SKM-1 treated with dmso at 0.1 percent for 144 hours (cell line): ENCODE measurements at regions not wholly inside any gene's neighbourhood (a gene's known extent, or its start where the extent isn't known, plus 50 kb on each side); places are given as distances from the start of the nearest gene placed in this dataset.
"Not testable (repeated sequence)": the region's sequence is repeated elsewhere in the genome, so short reads cannot be mapped to it uniquely, and the experiment has no call there.

ENCODE experiments used
- DNase-seq: peaks from one replicate; lab custom pipeline; 2025; ENCODE audit not compliant: unreplicated experiment; lab: John Stamatoyannopoulos, UW

DNA sequence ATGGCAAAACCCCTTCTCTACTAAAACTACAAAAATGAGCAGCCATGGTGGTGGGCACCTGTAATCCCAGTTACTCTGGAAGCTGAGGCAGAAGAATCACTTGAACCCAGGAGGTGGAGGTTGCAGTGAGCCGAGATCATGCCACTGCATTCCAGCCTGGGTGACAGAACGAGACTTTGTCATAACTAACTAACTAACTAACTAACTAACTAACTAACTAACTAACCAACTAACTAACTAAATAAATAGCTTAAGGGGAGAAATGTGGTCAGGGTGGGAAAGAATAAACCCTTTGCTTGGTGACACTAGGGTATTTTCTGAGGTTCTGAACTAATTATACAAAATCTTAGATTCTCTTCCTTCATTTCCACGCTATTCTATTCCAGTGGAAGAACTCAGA is 184.4 kb upstream of the MEF2C start:
- no peak for DNase-seq

DNA sequence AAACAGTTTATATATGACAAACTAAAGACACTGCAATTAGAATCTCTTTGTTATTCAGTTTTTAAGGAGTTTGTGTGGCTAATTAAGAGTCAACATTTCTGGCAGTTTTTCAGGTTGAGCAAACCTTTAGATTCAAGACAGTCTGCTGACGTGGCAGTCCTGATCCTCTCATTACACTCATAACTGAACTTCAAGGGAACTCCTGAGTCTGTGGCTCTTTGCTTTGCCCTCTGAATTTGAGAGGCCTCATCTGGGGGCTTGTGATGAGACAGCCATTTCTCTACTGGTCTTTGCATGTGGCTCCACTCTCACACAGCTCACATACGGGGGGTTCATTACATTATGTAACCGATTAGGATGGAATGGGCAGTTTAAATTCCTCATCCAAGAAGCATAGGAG is 182.9 kb upstream of the MEF2C start:
- no peak for DNase-seq

DNA sequence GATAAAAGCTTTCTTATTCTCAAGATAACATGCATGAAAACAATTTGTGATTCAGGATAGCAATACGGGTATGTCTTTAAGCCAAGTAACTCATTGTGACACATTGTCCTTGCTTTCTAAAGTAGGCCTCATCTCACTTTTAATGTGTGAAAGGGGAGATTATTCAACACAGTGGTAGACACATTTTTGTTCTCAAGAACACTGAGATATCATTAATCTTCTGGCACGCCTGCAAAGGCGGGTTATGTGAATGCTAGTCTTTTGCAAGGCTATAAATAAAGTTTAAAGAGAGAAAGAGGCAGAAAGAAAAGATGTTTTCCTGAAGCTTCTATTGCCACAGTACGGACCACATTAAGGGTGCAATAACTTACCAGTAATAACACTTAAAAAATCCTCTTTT is 181.8 kb upstream of the MEF2C start:
- no peak for DNase-seq

DNA sequence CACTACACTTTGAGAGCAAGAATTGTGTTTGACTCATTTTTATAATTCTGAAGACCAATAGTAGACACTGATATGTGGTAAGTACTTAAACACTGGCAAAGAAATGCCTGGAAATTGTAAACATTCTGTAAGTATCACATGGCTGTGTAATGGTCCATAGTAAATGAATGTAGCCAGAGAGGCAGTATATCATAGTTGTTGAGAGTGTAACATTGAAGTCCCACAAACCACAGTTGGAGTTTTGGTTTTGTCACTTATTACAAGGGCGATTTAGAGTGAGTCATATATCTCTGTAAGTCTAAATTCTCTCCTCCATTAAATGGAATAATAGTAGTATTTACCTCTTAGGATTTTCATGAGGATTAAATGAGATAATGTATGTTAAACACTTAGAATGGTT is 181.1 kb upstream of the MEF2C start:
- DNase-seq: no peak

DNA sequence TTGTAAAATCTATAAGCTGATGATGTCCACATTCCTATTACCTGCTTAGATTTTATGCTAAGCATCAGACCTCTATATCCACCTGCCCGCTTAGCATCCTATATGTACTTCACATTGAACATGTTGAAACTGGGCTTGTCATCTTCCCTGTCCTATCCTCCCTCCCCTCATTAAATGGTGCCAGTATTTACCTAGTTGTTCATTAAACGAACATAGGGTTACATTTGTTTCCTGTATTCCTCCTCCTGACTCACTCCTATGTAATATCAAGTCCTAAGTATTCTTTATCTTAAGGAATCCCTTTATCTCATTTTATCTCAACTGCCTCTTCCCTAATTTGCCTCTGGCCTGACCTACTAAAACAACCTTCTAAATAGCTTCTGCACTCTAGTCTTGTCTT is 177.8 kb upstream of the MEF2C start:
- no peak for DNase-seq

DNA sequence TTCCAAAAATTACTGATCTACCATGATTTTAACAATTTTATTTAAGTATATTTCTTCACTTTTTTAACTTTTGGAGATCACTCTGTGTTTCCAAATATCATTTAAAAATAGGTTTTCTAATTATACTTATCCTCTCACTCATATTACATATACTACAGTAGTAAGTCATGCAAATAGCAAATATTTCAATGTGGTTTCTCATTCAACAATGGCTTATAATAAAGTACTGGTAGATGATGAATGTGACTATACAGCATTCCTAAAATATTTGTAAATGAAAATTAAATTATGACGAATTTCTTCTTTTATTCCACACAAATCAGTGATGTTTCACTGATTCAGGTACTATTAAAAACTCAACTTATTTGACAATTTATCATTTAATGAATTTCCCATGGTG is 176.3 kb upstream of the MEF2C start:
- DNase-seq: no peak

DNA sequence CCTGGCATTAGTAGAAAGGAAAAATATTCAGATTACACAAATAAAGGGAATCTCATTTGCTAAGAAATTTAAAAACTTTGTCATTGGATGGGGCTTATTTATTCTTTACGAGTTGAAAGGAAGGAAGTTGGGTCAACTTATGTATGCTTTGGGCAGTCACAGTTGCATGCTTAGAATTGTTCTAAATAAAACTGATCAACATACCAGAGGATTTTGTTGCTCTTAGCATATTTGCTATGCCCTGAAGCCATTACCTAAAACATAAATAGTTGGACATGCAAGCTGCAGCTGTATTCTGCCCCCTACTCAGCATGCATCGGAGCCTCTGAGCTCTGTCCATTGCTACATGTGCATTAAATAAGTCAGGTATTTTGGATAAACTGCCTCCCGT is 172.7 kb upstream of the MEF2C start:
- no peak for DNase-seq

DNA sequence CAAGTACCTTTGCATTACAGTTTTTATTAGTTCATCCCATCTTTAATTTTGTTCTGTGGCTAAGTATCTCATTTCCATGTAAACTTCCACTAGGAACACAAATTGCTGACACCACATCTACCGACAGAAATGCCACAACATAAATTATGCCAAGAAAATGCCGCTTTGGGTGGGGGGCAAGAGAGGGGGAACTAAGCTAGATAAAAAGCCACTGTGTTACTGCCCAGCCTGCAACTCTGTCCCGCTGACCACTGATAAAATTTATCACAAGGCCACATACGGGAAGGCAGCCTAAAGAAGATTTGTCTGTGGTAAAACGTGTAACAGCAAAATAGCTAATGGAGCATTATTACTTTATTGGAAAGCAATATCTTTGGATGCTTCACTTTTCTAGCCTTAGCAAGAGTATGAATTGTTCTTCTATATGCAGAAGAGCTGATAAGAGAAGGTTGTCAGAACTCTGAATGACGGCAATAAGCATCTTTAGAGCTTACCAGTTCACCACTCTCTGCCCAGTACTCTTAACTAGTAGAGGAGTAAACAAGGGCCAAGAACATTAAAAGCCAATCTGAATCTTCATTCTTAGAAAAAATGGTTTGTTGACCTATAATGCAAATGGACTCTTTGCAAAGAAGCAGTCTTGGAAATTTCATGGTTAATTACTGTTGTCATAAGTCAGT is 172.2 kb upstream of the MEF2C start:
- DNase-seq: no peak

DNA sequence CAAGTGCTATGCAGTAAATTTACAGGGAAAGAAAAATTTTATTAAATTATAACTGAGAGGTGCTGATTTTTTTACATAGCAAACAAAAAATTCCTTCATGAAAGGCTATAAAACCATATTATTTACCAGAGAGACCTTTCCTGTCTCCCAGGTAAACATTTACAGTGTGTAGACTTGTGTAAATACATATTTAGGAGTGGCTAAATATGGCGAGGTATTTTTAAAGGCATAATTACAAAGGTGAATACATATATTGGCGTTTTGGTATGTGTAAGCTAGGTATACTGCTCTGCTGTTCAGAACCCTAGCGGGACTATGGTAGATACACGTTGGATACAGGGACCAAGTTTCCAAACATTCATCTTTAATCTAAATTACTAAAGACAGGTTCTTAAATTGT is 170.6 kb upstream of the MEF2C start:
- DNase-seq: no peak

DNA sequence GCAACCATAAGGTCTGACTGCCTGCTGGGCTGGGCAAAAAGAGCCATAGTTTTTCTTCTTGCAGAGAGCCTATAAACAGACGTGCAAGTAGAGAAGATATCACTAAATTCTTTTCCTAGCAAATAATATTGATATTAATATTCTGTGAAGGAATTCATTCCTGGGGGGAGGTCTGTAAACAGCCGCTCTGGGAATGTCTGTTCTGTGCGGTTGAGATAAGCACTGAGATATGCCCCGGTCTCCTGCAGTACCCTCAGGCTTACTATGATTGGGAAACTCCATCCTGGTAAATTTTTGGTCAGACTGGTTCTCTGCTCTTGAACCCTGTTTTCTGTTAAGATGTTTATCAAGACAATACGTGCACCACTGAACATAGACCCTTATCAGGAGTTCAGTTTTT is 167.1 kb upstream of the MEF2C start:
- not testable (repeated sequence) for DNase-seq

DNA sequence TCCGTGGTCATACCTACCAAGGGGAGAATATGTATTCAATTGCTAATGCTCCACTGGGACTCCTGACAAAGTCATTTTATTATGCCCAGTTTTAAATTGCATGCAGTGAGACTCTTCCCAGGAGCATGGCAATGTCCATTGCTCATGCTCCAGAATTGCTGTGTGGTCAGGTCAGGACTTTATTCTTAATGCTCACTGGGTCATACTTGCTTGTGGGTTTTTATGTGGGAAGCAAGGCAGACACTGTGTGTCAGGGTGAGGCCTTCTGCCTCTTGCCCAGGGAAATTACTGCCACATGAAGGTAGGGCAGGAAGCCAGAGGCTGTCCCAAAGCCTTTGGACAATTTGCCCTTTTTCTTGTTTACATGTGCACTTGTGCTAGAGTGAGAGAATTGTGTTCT is 164.6 kb upstream of the MEF2C start:
- no peak for DNase-seq

DNA sequence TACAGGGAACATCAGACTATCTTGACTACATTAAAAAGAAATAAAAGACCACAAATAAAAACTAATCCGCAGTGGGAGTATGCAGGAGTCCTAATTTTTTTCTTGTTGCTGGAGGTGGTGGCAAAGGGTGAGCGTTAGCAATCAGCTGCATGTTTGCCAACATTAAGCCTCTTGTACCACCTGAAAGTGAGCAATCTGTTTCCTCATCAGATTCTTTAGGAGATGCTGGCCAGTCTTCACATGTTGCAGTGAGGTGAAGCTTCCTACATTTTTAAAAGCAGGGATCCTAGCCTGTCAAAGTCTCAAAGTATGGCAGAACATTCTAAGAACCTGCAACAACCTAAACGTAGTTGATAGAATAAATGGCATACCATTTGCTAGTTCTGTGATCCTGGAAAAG is 162.2 kb upstream of the MEF2C start:
- no peak for DNase-seq

DNA sequence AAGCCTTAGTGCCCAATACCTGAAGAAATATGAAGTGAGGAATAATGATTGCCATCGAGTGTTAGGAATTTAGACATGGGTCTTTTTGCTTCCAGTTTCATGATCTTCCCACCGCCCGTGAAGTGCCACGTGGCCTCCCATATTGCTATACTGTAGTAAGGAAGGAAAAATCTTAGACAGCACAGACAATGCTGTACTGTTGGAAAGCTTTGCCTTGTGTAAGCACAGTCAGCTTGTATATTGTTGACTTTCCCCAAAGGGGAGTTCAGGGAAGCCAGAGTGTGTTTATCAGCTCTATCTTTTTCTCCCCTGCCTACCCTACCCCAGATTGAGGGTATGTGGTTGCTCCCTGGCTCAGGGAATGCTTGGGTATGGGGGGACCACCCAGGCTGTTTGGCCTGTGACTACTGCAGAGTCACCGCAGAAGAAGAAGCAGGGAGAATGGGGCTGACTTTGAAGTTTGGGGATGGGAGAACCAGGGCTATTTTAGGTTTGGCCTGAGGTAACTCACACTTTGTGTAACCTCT is 161.8 kb upstream of the MEF2C start:
- DNase-seq: no peak

DNA sequence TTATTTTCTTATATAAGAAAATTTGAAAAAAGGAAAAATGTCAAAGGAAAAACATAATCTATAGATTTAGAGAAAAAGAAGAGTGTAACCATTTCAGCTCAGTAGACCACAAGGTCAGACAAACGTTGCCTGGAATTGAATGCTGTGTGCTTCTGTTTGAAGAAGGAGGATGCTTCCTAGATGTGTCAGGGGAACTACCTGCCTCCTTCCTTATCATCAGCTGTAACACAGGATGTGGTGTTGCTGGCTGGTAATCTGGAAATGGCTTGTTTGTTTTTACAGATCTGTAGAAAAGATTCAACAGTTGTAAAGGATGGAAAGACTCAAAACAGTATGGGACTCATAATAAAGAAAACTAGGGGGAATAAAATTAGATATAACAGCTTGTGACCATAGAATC is 160.7 kb upstream of the MEF2C start:
- no peak for DNase-seq

DNA sequence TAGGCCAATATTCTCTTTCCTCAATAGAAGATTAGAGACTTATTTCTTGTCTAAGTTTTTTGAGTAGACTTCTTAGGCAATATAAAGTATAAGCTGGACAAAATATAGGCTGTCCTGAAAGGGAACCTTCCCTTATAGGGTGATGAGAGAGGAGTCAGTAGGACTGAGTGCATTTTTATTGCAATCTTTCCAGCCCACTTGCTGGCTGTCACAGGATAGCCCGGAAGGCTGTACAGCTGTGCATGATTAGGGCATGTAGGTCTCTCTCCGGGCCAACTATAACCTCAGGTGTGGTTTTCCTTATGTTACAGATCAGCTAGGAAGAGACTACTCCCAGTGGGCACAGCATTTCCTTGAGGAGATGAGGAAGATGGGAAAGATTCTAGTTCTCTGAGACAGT is 159.8 kb upstream of the MEF2C start:
- DNase-seq: no peak

DNA sequence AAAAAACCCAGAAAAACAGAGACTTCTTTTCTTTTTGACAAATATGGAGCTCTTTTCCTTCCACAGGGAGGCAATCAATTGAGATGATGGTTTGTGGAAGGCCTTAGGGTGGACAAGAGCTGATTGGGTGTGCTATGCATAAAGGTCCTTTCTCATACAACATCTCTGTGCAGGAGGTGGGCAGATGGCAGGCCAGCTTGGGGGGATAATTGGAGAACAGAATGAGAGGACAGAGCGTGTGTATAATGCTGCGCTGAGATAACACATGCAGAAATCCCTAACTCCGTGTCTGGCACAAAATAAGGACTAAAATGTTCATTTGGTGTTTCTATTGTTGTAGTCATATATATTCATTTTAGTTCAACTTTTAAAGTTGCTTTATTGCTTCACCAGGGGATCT is 159.0 kb upstream of the MEF2C start:
- DNase-seq: no peak

DNA sequence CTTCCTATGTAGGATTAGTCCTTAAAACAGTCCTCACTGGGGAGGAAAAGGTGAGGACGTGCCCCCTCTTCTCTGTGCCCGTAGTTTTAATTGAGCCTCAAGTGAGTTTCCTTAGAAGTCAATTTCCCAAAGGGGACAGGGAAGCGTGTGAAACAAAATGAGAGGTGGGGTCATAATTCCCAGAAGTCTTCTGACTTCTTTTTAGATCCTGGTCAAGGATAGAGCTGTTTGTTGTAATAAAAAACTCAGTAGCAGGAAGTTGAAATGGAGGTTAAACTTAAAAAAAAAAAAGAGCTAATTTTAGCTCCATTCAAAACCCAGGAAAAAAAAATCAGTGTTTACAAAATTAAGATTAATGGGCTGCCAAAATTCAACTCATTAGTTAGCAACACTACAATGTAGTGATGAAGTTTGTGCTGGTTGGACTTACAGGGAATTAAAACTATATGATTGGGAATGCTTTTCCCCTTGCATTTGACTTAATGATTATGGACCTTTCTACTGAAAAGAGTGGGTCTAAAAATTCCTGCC is 158.3 kb upstream of the MEF2C start:
- DNase-seq: no peak

DNA sequence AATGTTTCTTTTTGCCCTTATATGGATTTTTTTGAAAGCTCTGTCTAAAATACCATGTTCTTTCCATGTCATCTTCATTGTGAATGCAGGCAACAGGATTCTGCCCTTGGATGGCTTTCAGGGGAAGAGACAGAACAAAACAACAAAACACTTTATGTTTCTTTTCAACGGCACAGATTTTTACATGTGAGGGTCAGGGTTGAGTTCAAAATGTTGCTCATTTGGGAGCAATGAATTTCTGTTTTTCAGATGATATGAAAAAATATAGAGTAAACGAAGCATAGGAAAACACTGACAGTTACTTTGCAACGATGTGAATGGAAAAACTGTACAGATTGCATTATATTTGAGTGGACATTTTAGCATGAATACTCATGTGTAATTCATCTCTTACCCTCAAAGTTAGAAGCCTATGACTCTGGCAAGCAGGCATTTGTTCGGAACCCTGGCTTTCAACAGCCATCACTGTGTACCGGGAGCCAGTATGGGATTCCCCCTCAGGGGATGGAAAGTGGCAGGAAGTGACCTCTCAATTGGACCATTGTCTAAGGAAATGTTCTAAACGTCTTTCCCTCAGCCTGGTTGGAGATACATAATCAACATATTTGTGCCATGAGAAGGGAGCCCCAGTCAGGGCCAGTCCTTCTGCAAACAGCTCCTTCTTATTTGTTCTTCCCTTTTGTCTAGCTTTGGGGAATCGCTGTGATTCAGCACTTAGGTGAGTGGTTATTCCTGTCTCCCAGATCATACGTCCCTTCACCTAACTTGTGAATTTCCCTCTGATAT is 153.9 kb upstream of the MEF2C start:
- no peak for DNase-seq

DNA sequence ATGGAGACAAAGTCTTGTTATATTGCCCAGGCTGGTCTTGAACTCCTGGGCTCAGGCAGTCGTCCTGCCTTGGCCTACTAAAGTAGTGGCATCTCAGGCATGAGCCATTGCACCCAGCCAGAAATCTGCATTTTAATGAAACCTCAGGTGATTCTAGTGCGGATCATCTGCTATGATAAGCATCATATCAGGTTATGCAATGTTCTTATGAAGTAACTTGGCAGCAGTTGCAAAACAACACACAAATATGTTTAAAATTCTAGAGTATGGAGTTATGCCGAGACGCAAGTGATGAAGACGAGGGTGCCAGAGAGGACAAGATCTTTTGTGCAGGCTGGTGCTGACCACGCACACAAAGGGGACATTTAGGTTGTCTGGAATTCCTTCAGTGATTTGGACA is 153.2 kb upstream of the MEF2C start:
- no peak for DNase-seq

DNA sequence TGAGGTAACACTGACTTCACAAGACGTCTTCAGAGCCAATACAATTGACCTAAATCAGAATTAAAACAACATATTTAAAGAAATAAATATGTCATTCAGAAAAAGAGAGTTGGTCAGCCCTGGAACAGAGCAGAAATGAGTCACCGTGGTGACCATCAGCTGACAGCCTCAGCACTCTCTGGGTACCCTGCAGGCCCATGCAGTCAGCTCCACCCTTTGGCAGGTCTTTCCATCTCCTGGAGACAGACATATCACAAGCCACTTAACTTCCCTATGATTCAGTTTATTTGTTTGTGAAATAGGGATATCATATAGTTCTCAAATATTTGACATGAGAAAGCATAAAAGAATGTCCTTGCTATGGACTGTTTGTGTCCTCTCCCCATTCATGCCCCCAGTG is 151.6 kb upstream of the MEF2C start:
- DNase-seq: no peak

DNA sequence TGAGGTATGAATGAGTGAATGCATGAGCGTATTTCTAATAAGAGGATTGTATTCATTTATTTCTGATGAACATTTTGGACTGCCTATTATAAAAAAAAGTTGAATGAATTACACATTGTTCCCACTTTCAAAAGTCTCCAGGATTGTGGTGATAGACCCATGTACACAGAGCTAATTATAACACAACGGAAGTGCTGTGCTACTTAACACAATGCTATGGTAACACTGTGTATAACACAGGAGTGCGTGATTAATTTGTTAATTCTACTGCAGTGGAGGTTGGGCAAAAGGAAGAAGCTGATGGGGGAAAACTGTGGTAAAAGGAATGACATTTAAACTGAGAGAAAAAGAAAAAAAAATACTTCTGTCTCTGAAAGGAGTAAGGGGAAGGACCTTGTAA is 147.8 kb upstream of the MEF2C start:
- DNase-seq: no peak

DNA sequence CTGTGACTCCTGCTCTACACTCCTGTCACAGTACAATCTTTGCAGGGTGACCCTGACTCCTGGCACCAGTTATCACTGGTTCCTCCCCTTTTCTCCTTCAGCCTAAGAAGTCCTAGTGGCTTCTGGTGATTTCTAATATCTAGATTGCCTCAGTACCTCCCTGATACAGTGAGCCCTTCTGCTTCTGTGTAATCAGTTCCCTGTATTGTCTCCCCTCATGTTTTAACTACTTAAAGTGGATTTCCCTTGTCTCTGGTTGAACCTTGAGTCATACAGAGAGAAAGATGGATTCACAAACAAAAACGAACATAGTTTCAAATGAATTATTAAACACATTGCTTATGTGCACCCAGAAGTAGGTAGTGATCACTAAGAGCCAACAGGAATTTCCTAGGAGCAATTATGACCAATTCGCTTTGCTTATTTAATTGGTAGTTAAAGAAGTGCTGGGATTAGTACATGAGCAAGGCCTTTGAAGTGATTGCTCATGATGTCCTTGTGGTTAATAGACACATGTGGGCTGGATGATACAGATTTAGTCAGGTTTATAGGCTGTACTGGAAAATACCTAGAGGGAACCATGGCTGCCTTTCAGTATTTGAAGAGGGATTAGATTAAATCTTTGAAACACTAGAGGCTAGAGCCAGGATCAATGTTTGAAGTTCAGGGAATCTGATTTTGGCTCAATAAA is 145.8 kb upstream of the MEF2C start:
- DNase-seq: no peak
